ENCODE measurements at regions not wholly inside any gene's neighbourhood (a gene's known extent, or its start where the extent isn't known, plus 50 kb on each side); places are given as distances from the start of the nearest gene placed in this dataset.

- 70 to 74% (median 73%) methylated on average over 7 of the region's 7 CpGs for WGBS, 3 donors
- Histone ChIP-seq H3K4me1 (ENCODE audit: control insufficient read depth in 3 of 3, insufficient read depth in 2 of 3, low read depth in 1 of 3, low read length in 2 of 3) (no peaks in the 10 kb centered on the region), H3K27ac (ENCODE audit: low read depth in 1 of 3, low read length in 2 of 3) (no peak overlapping the region), H3K9me3 (ENCODE audit: control insufficient read depth in 2 of 2, insufficient read depth in 1 of 2, low read depth in 1 of 2, low read length in 1 of 2) (peaks cover 0 to 2% of the 10 kb centered on the region in 2 donors), H3K36me3 (ENCODE audit: control insufficient read depth in 3 of 3, insufficient read depth in 2 of 3, low read depth in 1 of 3, low read length in 3 of 3) (no peaks in the 10 kb centered on the region), H3K27me3 (ENCODE audit: control insufficient read depth in 3 of 3, insufficient read depth in 3 of 3, low read length in 3 of 3) (no peaks in the 10 kb centered on the region), H3K4me3 (ENCODE audit: low read depth in 1 of 3, low read length in 3 of 3) (no peak overlapping the region)
- FAIRE-seq = no peak
- DNase-seq = no peak
Observed at GRCh38 chr15:26157081-26157480, 294.0 kb upstream of the ATP10A start.

- Histone ChIP-seq H3K4me3 (ENCODE audit: low read depth in 1 of 3, low read length in 3 of 3) (no peak overlapping the region), H3K36me3 (ENCODE audit: control insufficient read depth in 3 of 3, insufficient read depth in 2 of 3, low read depth in 1 of 3, low read length in 3 of 3) (no peaks in the 10 kb centered on the region), H3K9me3 (ENCODE audit: control insufficient read depth in 2 of 2, insufficient read depth in 1 of 2, low read depth in 1 of 2, low read length in 1 of 2) (peaks cover 0 to 2% of the 10 kb centered on the region in 2 donors), H3K4me1 (ENCODE audit: control insufficient read depth in 3 of 3, insufficient read depth in 2 of 3, low read depth in 1 of 3, low read length in 2 of 3) (no peaks in the 10 kb centered on the region), H3K27me3 (ENCODE audit: control insufficient read depth in 3 of 3, insufficient read depth in 3 of 3, low read length in 3 of 3) (no peaks in the 10 kb centered on the region), H3K27ac (ENCODE audit: low read depth in 1 of 3, low read length in 2 of 3) (no peak overlapping the region)
- no peak for FAIRE-seq
- 62 to 71% (median 64%) methylated on average over 4 of the region's 4 CpGs for WGBS, 3 donors
- DNase-seq = no peak
Observed at GRCh38 chr15:26156051-26156450, 292.9 kb upstream of the ATP10A start.

- Histone ChIP-seq H3K4me3 (ENCODE audit: low read depth in 1 of 3, low read length in 3 of 3) (no peak overlapping the region), H3K27me3 (ENCODE audit: control insufficient read depth in 3 of 3, insufficient read depth in 3 of 3, low read length in 3 of 3) (no peaks in the 10 kb centered on the region), H3K27ac (ENCODE audit: low read depth in 1 of 3, low read length in 2 of 3) (no peak overlapping the region), H3K9me3 (ENCODE audit: control insufficient read depth in 2 of 2, insufficient read depth in 1 of 2, low read depth in 1 of 2, low read length in 1 of 2) (no peaks in the 10 kb centered on the region), H3K36me3 (ENCODE audit: control insufficient read depth in 3 of 3, insufficient read depth in 2 of 3, low read depth in 1 of 3, low read length in 3 of 3) (no peaks in the 10 kb centered on the region), H3K4me1 (ENCODE audit: control insufficient read depth in 3 of 3, insufficient read depth in 2 of 3, low read depth in 1 of 3, low read length in 2 of 3) (no peaks in the 10 kb centered on the region)
- FAIRE-seq = no peak
- 79 to 82% (median 80%) methylated on average over 13 of the region's 13 CpGs for WGBS, 3 donors
- DNase-seq = no peak
Observed at GRCh38 chr15:26148156-26148860, 285.2 kb upstream of the ATP10A start.

GRCh38 chr15:26146202-26146601 is 283.1 kb upstream of the ATP10A start:
- no peaks in the 10 kb centered on the region for H3K27me3 ChIP-seq (ENCODE audit: control insufficient read depth in 3 of 3, insufficient read depth in 3 of 3, low read length in 3 of 3)
- no peaks in the 10 kb centered on the region for H3K9me3 ChIP-seq (ENCODE audit: control insufficient read depth in 2 of 2, insufficient read depth in 1 of 2, low read depth in 1 of 2, low read length in 1 of 2)
- 51 to 63% (median 60%) methylated on average over 4 of the region's 4 CpGs for WGBS, 3 donors
- FAIRE-seq (no peak), DNase-seq (no peak)
- H3K27ac ChIP-seq (ENCODE audit: low read depth in 1 of 3, low read length in 2 of 3) = no peak overlapping the region
- H3K4me1 ChIP-seq (ENCODE audit: control insufficient read depth in 3 of 3, insufficient read depth in 2 of 3, low read depth in 1 of 3, low read length in 2 of 3) = no peaks in the 10 kb centered on the region
- H3K36me3 ChIP-seq (ENCODE audit: control insufficient read depth in 3 of 3, insufficient read depth in 2 of 3, low read depth in 1 of 3, low read length in 3 of 3) = no peaks in the 10 kb centered on the region
- no peak overlapping the region for H3K4me3 ChIP-seq (ENCODE audit: low read depth in 1 of 3, low read length in 3 of 3)

GRCh38 chr15:26145796-26146195 is 282.7 kb upstream of the ATP10A start:
- Histone ChIP-seq H3K4me1 (ENCODE audit: control insufficient read depth in 3 of 3, insufficient read depth in 2 of 3, low read depth in 1 of 3, low read length in 2 of 3) (no peaks in the 10 kb centered on the region), H3K9me3 (ENCODE audit: control insufficient read depth in 2 of 2, insufficient read depth in 1 of 2, low read depth in 1 of 2, low read length in 1 of 2) (no peaks in the 10 kb centered on the region), H3K4me3 (ENCODE audit: low read depth in 1 of 3, low read length in 3 of 3) (no peak overlapping the region), H3K27ac (ENCODE audit: low read depth in 1 of 3, low read length in 2 of 3) (no peak overlapping the region), H3K27me3 (ENCODE audit: control insufficient read depth in 3 of 3, insufficient read depth in 3 of 3, low read length in 3 of 3) (no peaks in the 10 kb centered on the region), H3K36me3 (ENCODE audit: control insufficient read depth in 3 of 3, insufficient read depth in 2 of 3, low read depth in 1 of 3, low read length in 3 of 3) (no peaks in the 10 kb centered on the region)
- no peak for FAIRE-seq
- no peak for DNase-seq
- WGBS, 3 donors = 76 to 88% (median 79%) methylated on average over 2 of the region's 2 CpGs

GRCh38 chr15:26144836-26145235 is 281.7 kb upstream of the ATP10A start:
- Histone ChIP-seq H3K27me3 (ENCODE audit: control insufficient read depth in 3 of 3, insufficient read depth in 3 of 3, low read length in 3 of 3) (no peaks in the 10 kb centered on the region), H3K36me3 (ENCODE audit: control insufficient read depth in 3 of 3, insufficient read depth in 2 of 3, low read depth in 1 of 3, low read length in 3 of 3) (no peaks in the 10 kb centered on the region), H3K4me3 (ENCODE audit: low read depth in 1 of 3, low read length in 3 of 3) (no peak overlapping the region), H3K27ac (ENCODE audit: low read depth in 1 of 3, low read length in 2 of 3) (no peak overlapping the region), H3K4me1 (ENCODE audit: control insufficient read depth in 3 of 3, insufficient read depth in 2 of 3, low read depth in 1 of 3, low read length in 2 of 3) (no peaks in the 10 kb centered on the region), H3K9me3 (ENCODE audit: control insufficient read depth in 2 of 2, insufficient read depth in 1 of 2, low read depth in 1 of 2, low read length in 1 of 2) (peaks cover 0 to 2% of the 10 kb centered on the region in 2 donors)
- FAIRE-seq (no peak), DNase-seq (no peak)
- 69 to 77% (median 73%) methylated on average over 4 of the region's 4 CpGs for WGBS, 3 donors

- 83 to 97% (median 86%) methylated on average over 1 of the region's 1 CpG for WGBS, 3 donors
- FAIRE-seq = no peak
- no peak for DNase-seq
Observed at GRCh38 chr15:26143221-26143620, 280.1 kb upstream of the ATP10A start.

GRCh38 chr15:26134812-26135211 is 271.7 kb upstream of the ATP10A start:
- H3K4me1 ChIP-seq (ENCODE audit: control insufficient read depth in 3 of 3, insufficient read depth in 2 of 3, low read depth in 1 of 3, low read length in 2 of 3) = no peaks in the 10 kb centered on the region
- H3K36me3 ChIP-seq (ENCODE audit: control insufficient read depth in 3 of 3, insufficient read depth in 2 of 3, low read depth in 1 of 3, low read length in 3 of 3) = no peaks in the 10 kb centered on the region
- H3K9me3 ChIP-seq (ENCODE audit: control insufficient read depth in 2 of 2, insufficient read depth in 1 of 2, low read depth in 1 of 2, low read length in 1 of 2) = no peaks in the 10 kb centered on the region
- FAIRE-seq (no peak), DNase-seq (no peak)
- H3K4me3 ChIP-seq (ENCODE audit: low read depth in 1 of 3, low read length in 3 of 3) = no peak overlapping the region
- no peaks in the 10 kb centered on the region for H3K27me3 ChIP-seq (ENCODE audit: control insufficient read depth in 3 of 3, insufficient read depth in 3 of 3, low read length in 3 of 3)
- 68 to 77% (median 71%) methylated on average over 11 of the region's 11 CpGs for WGBS, 3 donors
- H3K27ac ChIP-seq (ENCODE audit: low read depth in 1 of 3, low read length in 2 of 3) = no peak overlapping the region

More at GRCh38 chr15:26143221-26143620, 280.1 kb upstream of the ATP10A start:
- H3K4me3 ChIP-seq (ENCODE audit: low read depth in 1 of 3, low read length in 3 of 3) = no peak overlapping the region
- peaks cover 0 to 2% of the 10 kb centered on the region in 2 donors for H3K9me3 ChIP-seq (ENCODE audit: control insufficient read depth in 2 of 2, insufficient read depth in 1 of 2, low read depth in 1 of 2, low read length in 1 of 2)
- no peaks in the 10 kb centered on the region for H3K36me3 ChIP-seq (ENCODE audit: control insufficient read depth in 3 of 3, insufficient read depth in 2 of 3, low read depth in 1 of 3, low read length in 3 of 3)
- H3K27me3 ChIP-seq (ENCODE audit: control insufficient read depth in 3 of 3, insufficient read depth in 3 of 3, low read length in 3 of 3) = no peaks in the 10 kb centered on the region
- no peak overlapping the region for H3K27ac ChIP-seq (ENCODE audit: low read depth in 1 of 3, low read length in 2 of 3)
- no peaks in the 10 kb centered on the region for H3K4me1 ChIP-seq (ENCODE audit: control insufficient read depth in 3 of 3, insufficient read depth in 2 of 3, low read depth in 1 of 3, low read length in 2 of 3)

- Histone ChIP-seq H3K27me3 (ENCODE audit: control insufficient read depth in 3 of 3, insufficient read depth in 3 of 3, low read length in 3 of 3) (no peaks in the 10 kb centered on the region), H3K4me1 (ENCODE audit: control insufficient read depth in 3 of 3, insufficient read depth in 2 of 3, low read depth in 1 of 3, low read length in 2 of 3) (no peaks in the 10 kb centered on the region), H3K27ac (ENCODE audit: low read depth in 1 of 3, low read length in 2 of 3) (no peak overlapping the region), H3K4me3 (ENCODE audit: low read depth in 1 of 3, low read length in 3 of 3) (no peak overlapping the region), H3K9me3 (ENCODE audit: control insufficient read depth in 2 of 2, insufficient read depth in 1 of 2, low read depth in 1 of 2, low read length in 1 of 2) (no peaks in the 10 kb centered on the region), H3K36me3 (ENCODE audit: control insufficient read depth in 3 of 3, insufficient read depth in 2 of 3, low read depth in 1 of 3, low read length in 3 of 3) (no peaks in the 10 kb centered on the region)
- 81 to 87% (median 85%) methylated on average over 5 of the region's 5 CpGs for WGBS, 3 donors
- DNase-seq (no peak), FAIRE-seq (no peak)
Observed at GRCh38 chr15:26134152-26134551, 271.0 kb upstream of the ATP10A start.

All from small intestine (tissue), 7 donors.